Femur (tissue), 1 donor: ENCODE measurements at regions not wholly inside any gene's neighbourhood (a gene's known extent, or its start where the extent isn't known, plus 50 kb on each side); places are given as distances from the start of the nearest gene placed in this dataset.
"Not testable (repeated sequence)": the region's sequence is repeated elsewhere in the genome, so short reads cannot be mapped to it uniquely, and the experiment has no call there.

ENCODE experiments used
- DNase-seq: peaks from one replicate; pipeline ENCODE4 v3.0.0-alpha.2; 2017

GRCh38 chr7:106562711-106563366 is 98.1 kb downstream of the CCDC71L start:
- DNase-seq: no peak

- DNase-seq: no peak
Measured at GRCh38 chr7:106561666-106562411, 99.1 kb downstream of the CCDC71L start.

- DNase-seq: no peak
Measured at GRCh38 chr7:106561151-106561550, 99.8 kb downstream of the CCDC71L start.

GRCh38 chr7:106560482-106560881 is 100.5 kb downstream of the CCDC71L start:
- no peak for DNase-seq

- not testable (repeated sequence) for DNase-seq
Measured at GRCh38 chr7:106556244-106556643, 104.7 kb downstream of the CCDC71L start.

GRCh38 chr7:106554623-106555022 is 106.3 kb downstream of the CCDC71L start:
- not testable (repeated sequence) for DNase-seq

- no peak for DNase-seq
Measured at GRCh38 chr7:106553446-106553836, 107.5 kb downstream of the CCDC71L start.

GRCh38 chr7:106552645-106553445 is 108.1 kb downstream of the CCDC71L start:
- DNase-seq: no peak

- no peak for DNase-seq
Measured at GRCh38 chr7:106551936-106552335, 109.0 kb downstream of the CCDC71L start.

- DNase-seq: no peak
Measured at GRCh38 chr7:106548491-106548890, 112.5 kb downstream of the CCDC71L start.

- DNase-seq: no peak
Measured at GRCh38 chr7:106545275-106545674, 115.7 kb downstream of the CCDC71L start.

GRCh38 chr7:106543221-106543757 is 117.7 kb downstream of the CCDC71L start:
- no peak for DNase-seq

GRCh38 chr7:106542550-106543220 is 118.3 kb downstream of the CCDC71L start:
- peak; percentile 39 for DNase-seq

- no peak for DNase-seq
Measured at GRCh38 chr7:106538638-106539037, 122.3 kb downstream of the CCDC71L start.

- no peak for DNase-seq
Measured at GRCh38 chr7:106537119-106537518, 123.8 kb downstream of the CCDC71L start.

GRCh38 chr7:106536079-106536478 is 124.9 kb downstream of the CCDC71L start:
- no peak for DNase-seq

- DNase-seq: no peak
Measured at GRCh38 chr7:106535234-106535932, 125.6 kb downstream of the CCDC71L start.

GRCh38 chr7:106534271-106534846 is 126.6 kb downstream of the CCDC71L start:
- DNase-seq: no peak

GRCh38 chr7:106530183-106530582 is 130.8 kb downstream of the CCDC71L start:
- DNase-seq: not testable (repeated sequence)

GRCh38 chr7:106526617-106527016 is 134.3 kb downstream of the CCDC71L start:
- not testable (repeated sequence) for DNase-seq

- no peak for DNase-seq
Measured at GRCh38 chr7:106524690-106525059, 136.3 kb downstream of the CCDC71L start.

- DNase-seq: no peak
Measured at GRCh38 chr7:106523482-106523881, 137.5 kb downstream of the CCDC71L start.
